ENCODE measurements at regions not wholly inside any gene's neighbourhood (a gene's known extent, or its start where the extent isn't known, plus 50 kb on each side); places are given as distances from the start of the nearest gene placed in this dataset.

- DNase-seq (ENCODE audit: low read depth in 2 of 2) = no peak
- no peak for TF ChIP-seq CTCF (IDR thresholded peaks at IDR 0.05; ENCODE audit: low read depth, low read length)
- no peak overlapping the region for H3K4me3 ChIP-seq (replicated peaks in 1 of 2; ENCODE audit: low read depth in 2 of 2, low read length in 2 of 2)
Observed at GRCh38 chr6:113111550-113111949, 745.6 kb upstream of the MARCKS start.

GRCh38 chr6:113112086-113112485 lies 745.1 kb upstream of the MARCKS start:
- TF ChIP-seq CTCF (IDR thresholded peaks at IDR 0.05; ENCODE audit: low read depth, low read length) = no peak
- no peak overlapping the region for H3K4me3 ChIP-seq (replicated peaks in 1 of 2; ENCODE audit: low read depth in 2 of 2, low read length in 2 of 2)
- no peak for DNase-seq (ENCODE audit: low read depth in 2 of 2)

GRCh38 chr6:113115196-113115595 lies 741.9 kb upstream of the MARCKS start:
- TF ChIP-seq CTCF (IDR thresholded peaks at IDR 0.05; ENCODE audit: low read depth, low read length) = no peak
- no peak overlapping the region for H3K4me3 ChIP-seq (replicated peaks in 1 of 2; ENCODE audit: low read depth in 2 of 2, low read length in 2 of 2)
- DNase-seq (ENCODE audit: low read depth in 2 of 2) = no peak

- H3K4me3 ChIP-seq (replicated peaks in 1 of 2; ENCODE audit: low read depth in 2 of 2, low read length in 2 of 2) = no peak overlapping the region
- DNase-seq (ENCODE audit: low read depth in 2 of 2) = peak; percentile 91 to 97
- TF ChIP-seq CTCF (IDR thresholded peaks at IDR 0.05; ENCODE audit: low read depth, low read length) = no peak
Observed at GRCh38 chr6:113120224-113120581, 736.9 kb upstream of the MARCKS start.

GRCh38 chr6:113120582-113121285 lies 736.4 kb upstream of the MARCKS start:
- no peak for TF ChIP-seq CTCF (IDR thresholded peaks at IDR 0.05; ENCODE audit: low read depth, low read length)
- H3K4me3 ChIP-seq (replicated peaks in 1 of 2; ENCODE audit: low read depth in 2 of 2, low read length in 2 of 2) = no peak overlapping the region
- peak; percentile 94 to 95 for DNase-seq (ENCODE audit: low read depth in 2 of 2)

- TF ChIP-seq CTCF (IDR thresholded peaks at IDR 0.05; ENCODE audit: low read depth, low read length) = no peak
- peak in 1 of 2 donors; percentile 47 for DNase-seq (ENCODE audit: low read depth in 2 of 2)
- H3K4me3 ChIP-seq (replicated peaks in 1 of 2; ENCODE audit: low read depth in 2 of 2, low read length in 2 of 2) = no peak overlapping the region
Observed at GRCh38 chr6:113121571-113121970, 735.6 kb upstream of the MARCKS start.

- H3K4me3 ChIP-seq (replicated peaks in 1 of 2; ENCODE audit: low read depth in 2 of 2, low read length in 2 of 2) = no peak overlapping the region
Observed at GRCh38 chr6:113122060-113122459, 735.1 kb upstream of the MARCKS start.

More at GRCh38 chr6:113122060-113122459, 735.1 kb upstream of the MARCKS start:
- DNase-seq (ENCODE audit: low read depth in 2 of 2) = peak; percentile 89 to 95
- TF ChIP-seq CTCF (IDR thresholded peaks at IDR 0.05; ENCODE audit: low read depth, low read length) = peak; percentile 41

Data from cardiac fibroblast (primary cell).